PC-9 (cell line): ENCODE measurements at regions not wholly inside any gene's neighbourhood (a gene's known extent, or its start where the extent isn't known, plus 50 kb on each side); places are given as distances from the start of the nearest gene placed in this dataset.
A peak's percentile ranks its signal among the peaks of the same experiment; 100 is the strongest.

Experiments
- BruUV-seq: library from RNA; stranded (reverse); fragments of 400-500 nt; replicated peaks from 2 replicates; lab custom pipeline; 2021; lab: Mats Ljungman, UMichigan
- CTCF ChIA-PET: fragments of 300-600 bp; sonication (Branson Sonifier 250); formaldehyde crosslinking; loops from one replicate; lab custom pipeline; 2022; ENCODE audit warnings: antibody characterized with exemption; lab: Charles Lee
- POLR2A ChIA-PET: fragments of 300-600 bp; sonication (Branson Sonifier 250); formaldehyde crosslinking; loops from one replicate; lab custom pipeline; 2022; ENCODE audit warnings: antibody characterized with exemption; ENCODE audit not compliant: unreplicated experiment; lab: Charles Lee
- DNase-seq, 2 experiments: peaks; one replicate each; pipeline versions ENCODE4 v3.0.0 to v3.0.0-alpha.2; 2015 to 2022; ENCODE audit warnings: mixed read lengths in 1 of 2
- H2AFZ ChIP-seq: fragments of 200-600 bp; sonication (generic); 2 replicates; pipeline ENCODE4 v1.8.1; 2017; ENCODE audit warnings: antibody characterized with exemption
- H3F3A ChIP-seq: fragments of 200-600 bp; sonication (generic); 2 replicates; pipeline ENCODE4 v1.8.1; 2017; ENCODE audit warnings: antibody characterized with exemption, mild to moderate bottlenecking, low read depth; ENCODE audit not compliant: insufficient read depth
- H3K27ac ChIP-seq: fragments of 200-600 bp; sonication (generic); 2 replicates; pipeline ENCODE4 v1.6.1; 2016; ENCODE audit warnings: mixed run types
- H3K27me3 ChIP-seq: fragments of 200-600 bp; sonication (generic); 2 replicates; pipeline ENCODE4 v1.6.1; 2016; ENCODE audit warnings: low read depth, mixed run types; ENCODE audit not compliant: insufficient read depth
- H3K36me3 ChIP-seq: fragments of 200-600 bp; sonication (generic); 2 replicates; pipeline ENCODE4 v1.6.1; 2016; ENCODE audit warnings: low read depth, mixed run types
- H3K4me1 ChIP-seq: fragments of 200-600 bp; sonication (generic); replicated peaks from 2 replicates; pipeline ENCODE4 v1.6.1; 2016; ENCODE audit warnings: mixed run types; ENCODE audit not compliant: insufficient read depth
- H3K4me2 ChIP-seq: fragments of 200-600 bp; sonication (generic); 2 replicates; pipeline ENCODE4 v1.6.1; 2017; ENCODE audit warnings: mixed run types
- H3K4me3 ChIP-seq: fragments of 200-600 bp; sonication (generic); 2 replicates; pipeline ENCODE4 v1.6.1; 2016; ENCODE audit warnings: mixed run types
- H3K79me2 ChIP-seq: fragments of 200-600 bp; sonication (generic); 2 replicates; pipeline ENCODE4 v1.6.1; 2017; ENCODE audit warnings: low read depth, mixed run types
- H3K9me2 ChIP-seq: fragments of 200-600 bp; sonication (generic); 2 replicates; pipeline ENCODE4 v1.8.1; 2017; ENCODE audit warnings: mild to moderate bottlenecking; ENCODE audit not compliant: insufficient read depth
- H3K9me3 ChIP-seq: fragments of 200-600 bp; sonication (generic); 2 replicates; pipeline ENCODE4 v1.8.1; 2016; ENCODE audit warnings: low read depth; ENCODE audit not compliant: insufficient read depth
- H4K20me1 ChIP-seq: fragments of 200-600 bp; sonication (generic); 2 replicates; pipeline ENCODE4 v1.8.1; 2017; ENCODE audit not compliant: insufficient read depth
- CTCF ChIP-seq: fragments of 200-600 bp; sonication (generic); conservative IDR thresholded peaks from 2 replicates; pipeline ENCODE4 v1.6.1; 2017; ENCODE audit warnings: mixed run types, antibody characterized with exemption, mild to moderate bottlenecking, moderate library complexity
- EZH2 ChIP-seq: fragments of 200-600 bp; sonication (generic); IDR thresholded peaks from 2 replicates; pipeline ENCODE4 v1.8.0; 2017; ENCODE audit warnings: antibody characterized with exemption, low read depth
- intact Hi-C: fragments of 100-400 bp; cut with micrococcal nuclease; formaldehyde crosslinking; loops from one replicate; pipeline ENCODE4 v1.10.0; 2022; ENCODE audit not compliant: unreplicated experiment

- no peak overlapping the region for H3K4me3 ChIP-seq
- intact Hi-C loops = no loop called here
- no peak for TF ChIP-seq EZH2
- TF ChIP-seq CTCF = no peak
- no peaks in the 10 kb centered on the region for H3K27me3 ChIP-seq
- no TSS peak for BruUV-seq
- H3K36me3 ChIP-seq = no peaks in the 10 kb centered on the region
- no peak overlapping the region for H2AFZ ChIP-seq
- CTCF ChIA-PET = no interaction called here
- H4K20me1 ChIP-seq = no peaks in the 10 kb centered on the region
- no peaks in the 10 kb centered on the region for H3F3A ChIP-seq
- H3K9me2 ChIP-seq = no peaks in the 10 kb centered on the region
- no peaks in the 10 kb centered on the region for H3K79me2 ChIP-seq
- H3K4me2 ChIP-seq = no peak overlapping the region
- H3K4me1 ChIP-seq = no peaks in the 10 kb centered on the region
- no peak for DNase-seq
- H3K27ac ChIP-seq = no peak overlapping the region
- no peaks in the 10 kb centered on the region for H3K9me3 ChIP-seq
- POLR2A ChIA-PET = interaction anchor here (0.6 kb wide), 1 partner anchor 304 kb away, joined by 4 read pairs; no protein-coding TSS in a partner anchor
These were observed 88.6 kb downstream of the KLF12 start for GRCh38 chr13:74045583-74045982.

GRCh38 chr13:74043237-74043636, 91.0 kb downstream of the KLF12 start:
- ChIA-PET POLR2A (no interaction called here), CTCF (no interaction called here)
- no peak for DNase-seq
- no peaks in the 10 kb centered on the region for H4K20me1 ChIP-seq
- no peaks in the 10 kb centered on the region for H3F3A ChIP-seq
- H3K79me2 ChIP-seq = no peaks in the 10 kb centered on the region
- no peaks in the 10 kb centered on the region for H3K9me3 ChIP-seq
- no peaks in the 10 kb centered on the region for H3K27me3 ChIP-seq
- TF ChIP-seq CTCF (no peak), EZH2 (no peak)
- intact Hi-C loops = no loop called here
- no peak overlapping the region for H3K27ac ChIP-seq
- H3K4me3 ChIP-seq = no peak overlapping the region
- no peaks in the 10 kb centered on the region for H3K4me1 ChIP-seq
- BruUV-seq = no TSS peak
- H2AFZ ChIP-seq = no peak overlapping the region
- H3K9me2 ChIP-seq = no peaks in the 10 kb centered on the region
- no peaks in the 10 kb centered on the region for H3K36me3 ChIP-seq
- H3K4me2 ChIP-seq = no peak overlapping the region

- no peaks in the 10 kb centered on the region for H3K36me3 ChIP-seq
- no peak overlapping the region for H3K27ac ChIP-seq
- no peaks in the 10 kb centered on the region for H3K79me2 ChIP-seq
- H3K9me3 ChIP-seq = no peaks in the 10 kb centered on the region
- H3F3A ChIP-seq = 0 out of 2 replicates have a peak, but pooled peaks cover 3% of the 10 kb centered on the region
- BruUV-seq = no TSS peak
- H3K4me3 ChIP-seq = no peak overlapping the region
- H3K4me1 ChIP-seq = peaks cover 8% of the 10 kb centered on the region
- no peaks in the 10 kb centered on the region for H3K27me3 ChIP-seq
- intact Hi-C loops = no loop called here
- H3K9me2 ChIP-seq = no peaks in the 10 kb centered on the region
- H2AFZ ChIP-seq = no peak overlapping the region
- H4K20me1 ChIP-seq = no peaks in the 10 kb centered on the region
- CTCF ChIA-PET = no interaction called here
- POLR2A ChIA-PET = no interaction called here
- peak in 1 of 2 experiments; percentile 8 for DNase-seq
- TF ChIP-seq CTCF (peak; percentile 65), EZH2 (no peak)
- no peak overlapping the region for H3K4me2 ChIP-seq
These were observed 94.0 kb downstream of the KLF12 start for GRCh38 chr13:74040200-74040599.
